ENCODE measurements at regions not wholly inside any gene's neighbourhood (a gene's known extent, or its start where the extent isn't known, plus 50 kb on each side); places are given as distances from the start of the nearest gene placed in this dataset.

- no peak for TF ChIP-seq POLR2A (IDR thresholded peaks at IDR 0.05)
- TF ChIP-seq CTCF (IDR thresholded peaks at IDR 0.05): no peak
- TF ChIP-seq POLR2AphosphoS5 (IDR thresholded peaks at IDR 0.05): no peak
Observed at GRCh38 chr12:128033473-128033872, 233.5 kb upstream of the TMEM132C start.

Measured in prostate gland (tissue), 2 donors.